Lung (tissue), 11 donors: ENCODE measurements at regions not wholly inside any gene's neighbourhood (a gene's known extent, or its start where the extent isn't known, plus 50 kb on each side); places are given as distances from the start of the nearest gene placed in this dataset.

Experiments
- ATAC-seq: fragments of 200-7000 bp; cut with Tn5 transposase; one replicate; pipeline ENCODE4 v1.9.1; 2020; ENCODE audit warnings: moderate number of reproducible peaks; ENCODE audit not compliant: insufficient read depth, low FRiP score
- DNase-seq, 3 donors: peaks; one replicate each; pipeline ENCODE4 v3.0.0-alpha.2; 2013 to 2017
- H3K27ac ChIP-seq, 2 donors: one replicate each; pipeline ENCODE4 v1.5.1; 2013; ENCODE audit warnings: mild to moderate bottlenecking in 2 of 2, moderate library complexity in 2 of 2, control low read depth in 1 of 2, inconsistent platforms in 1 of 2, low read depth in 1 of 2, low read length in 1 of 2
- H3K27me3 ChIP-seq, 3 donors: one replicate each; pipeline ENCODE4 v1.5.1; 2013; ENCODE audit warnings: low read length in 2 of 3; ENCODE audit not compliant: control insufficient read depth in 3 of 3, insufficient read depth in 3 of 3
- H3K36me3 ChIP-seq, 4 donors: one replicate each; pipeline ENCODE4 v1.5.1; 2013; ENCODE audit warnings: low read length in 4 of 4, mild to moderate bottlenecking in 1 of 4, moderate library complexity in 1 of 4; ENCODE audit not compliant: control insufficient read depth in 4 of 4, insufficient read depth in 4 of 4
- H3K4me1 ChIP-seq, 5 donors: one replicate each; pipeline ENCODE4 v1.5.1; 2013; ENCODE audit warnings: low read length in 5 of 5, mild to moderate bottlenecking in 2 of 5, moderate library complexity in 1 of 5; ENCODE audit not compliant: control insufficient read depth in 5 of 5, insufficient read depth in 5 of 5
- H3K4me3 ChIP-seq: one replicate; pipeline ENCODE4 v1.5.1; 2013; ENCODE audit warnings: mild to moderate bottlenecking, control low read depth, moderate library complexity
- H3K9ac ChIP-seq, 2 donors: one replicate each; pipeline ENCODE4 v1.5.1; 2013; ENCODE audit warnings: low read length in 2 of 2, control low read depth in 1 of 2; ENCODE audit not compliant: insufficient read depth in 1 of 2
- H3K9me3 ChIP-seq, 4 donors: one replicate each; pipeline ENCODE4 v1.5.1; 2013; ENCODE audit warnings: low read length in 3 of 4, mild to moderate bottlenecking in 1 of 4, moderate library complexity in 1 of 4; ENCODE audit not compliant: control insufficient read depth in 4 of 4, insufficient read depth in 3 of 4
- WGBS, 2 donors: extraction: QIAGEN DNeasy Blood & Tissue Kit; methylation state at CpG; one replicate each; pipeline ENCODE4 v1.1.7; 2013; 5-methylcytosine and 5-hydroxymethylcytosine counted together
- TF ChIP-seq, protein P1 (sequence below): IDR thresholded peaks from 2 replicates; pipeline ENCODE4 v1.5.1; 2012; ENCODE audit warnings: mild to moderate bottlenecking; ENCODE audit errors: control extremely low read depth, extremely low read depth
- donor health status: control.
- donor health status: control.
- donor health status: Bipolar disorder and iron deficiency.
- donor health status: healthy.
- donor health status: DM: yes; HTN: yes; CAD: no.

GRCh38 chr5:67902497-67902830 lies 313.1 kb upstream of the PIK3R1 start:
- TF ChIP-seq, protein P1, sequence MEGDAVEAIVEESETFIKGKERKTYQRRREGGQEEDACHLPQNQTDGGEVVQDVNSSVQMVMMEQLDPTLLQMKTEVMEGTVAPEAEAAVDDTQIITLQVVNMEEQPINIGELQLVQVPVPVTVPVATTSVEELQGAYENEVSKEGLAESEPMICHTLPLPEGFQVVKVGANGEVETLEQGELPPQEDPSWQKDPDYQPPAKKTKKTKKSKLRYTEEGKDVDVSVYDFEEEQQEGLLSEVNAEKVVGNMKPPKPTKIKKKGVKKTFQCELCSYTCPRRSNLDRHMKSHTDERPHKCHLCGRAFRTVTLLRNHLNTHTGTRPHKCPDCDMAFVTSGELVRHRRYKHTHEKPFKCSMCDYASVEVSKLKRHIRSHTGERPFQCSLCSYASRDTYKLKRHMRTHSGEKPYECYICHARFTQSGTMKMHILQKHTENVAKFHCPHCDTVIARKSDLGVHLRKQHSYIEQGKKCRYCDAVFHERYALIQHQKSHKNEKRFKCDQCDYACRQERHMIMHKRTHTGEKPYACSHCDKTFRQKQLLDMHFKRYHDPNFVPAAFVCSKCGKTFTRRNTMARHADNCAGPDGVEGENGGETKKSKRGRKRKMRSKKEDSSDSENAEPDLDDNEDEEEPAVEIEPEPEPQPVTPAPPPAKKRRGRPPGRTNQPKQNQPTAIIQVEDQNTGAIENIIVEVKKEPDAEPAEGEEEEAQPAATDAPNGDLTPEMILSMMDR, result no peak
- H3K9me3 ChIP-seq, result no peaks in the 10 kb centered on the region
- no peaks in the 10 kb centered on the region for H3K27me3 ChIP-seq
- ATAC-seq (no peak), DNase-seq (no peak)
- no peak overlapping the region for H3K27ac ChIP-seq
- H3K4me3 ChIP-seq, result no peak overlapping the region
- no peak overlapping the region for H3K9ac ChIP-seq
- WGBS, 2 donors, result 87 to 95% methylated on average over 1 of the region's 1 CpG
- H3K4me1 ChIP-seq, result peaks cover 0 to 20% (median 0%) of the 10 kb centered on the region in 5 donors
- H3K36me3 ChIP-seq, result no peaks in the 10 kb centered on the region

- Histone ChIP-seq H3K36me3 (no peaks in the 10 kb centered on the region), H3K27me3 (no peaks in the 10 kb centered on the region), H3K4me3 (no peak overlapping the region), H3K27ac (no peak overlapping the region), H3K9me3 (no peaks in the 10 kb centered on the region), H3K4me1 (peaks cover 0 to 20% (median 0%) of the 10 kb centered on the region in 5 donors), H3K9ac (no peak overlapping the region)
- no peak for ATAC-seq
- TF ChIP-seq, protein P1, result no peak
- no peak for DNase-seq
- 88 to 93% methylated on average over 7 of the region's 7 CpGs for WGBS, 2 donors
Measured at GRCh38 chr5:67901814-67902496, 313.6 kb upstream of the PIK3R1 start.

DNA sequence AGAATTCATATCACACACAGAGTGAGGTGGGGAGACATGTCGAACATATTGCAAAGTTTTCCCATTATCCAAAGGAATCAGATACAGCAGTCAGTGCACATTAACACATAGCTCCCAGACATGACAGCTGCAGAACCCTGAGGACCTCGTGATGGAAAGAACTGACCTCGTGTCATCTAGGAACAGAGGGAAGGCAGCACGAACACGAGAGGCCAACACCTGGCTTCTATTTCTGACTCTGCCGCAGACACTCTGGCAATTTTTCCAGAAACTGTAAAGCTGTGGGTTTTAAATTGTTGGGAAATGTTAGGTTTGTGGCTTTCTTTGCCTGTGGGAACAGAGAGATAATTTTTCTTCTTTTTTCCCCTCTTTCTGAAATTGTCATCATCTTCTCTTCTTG lies 315.0 kb upstream of the PIK3R1 start:
- H3K4me3 ChIP-seq, result no peak overlapping the region
- WGBS, 2 donors, result 82 to 83% methylated on average over 6 of the region's 6 CpGs

More for the DNA sequence above, 315.0 kb upstream of the PIK3R1 start:
- H3K9ac ChIP-seq, result no peak overlapping the region
- no peaks in the 10 kb centered on the region for H3K9me3 ChIP-seq
- no peaks in the 10 kb centered on the region for H3K27me3 ChIP-seq
- DNase-seq, result no peak
- H3K4me1 ChIP-seq, result peaks cover 0 to 20% (median 0%) of the 10 kb centered on the region in 5 donors
- TF ChIP-seq, protein P1, result no peak
- no peak for ATAC-seq
- no peak overlapping the region for H3K27ac ChIP-seq
- H3K36me3 ChIP-seq, result no peaks in the 10 kb centered on the region
